ENCODE measurements at regions not wholly inside any gene's neighbourhood (a gene's known extent, or its start where the extent isn't known, plus 50 kb on each side); places are given as distances from the start of the nearest gene placed in this dataset.
"Not testable (repeated sequence)": the region's sequence is repeated elsewhere in the genome, so short reads cannot be mapped to it uniquely, and the experiment has no call there.

DNA sequence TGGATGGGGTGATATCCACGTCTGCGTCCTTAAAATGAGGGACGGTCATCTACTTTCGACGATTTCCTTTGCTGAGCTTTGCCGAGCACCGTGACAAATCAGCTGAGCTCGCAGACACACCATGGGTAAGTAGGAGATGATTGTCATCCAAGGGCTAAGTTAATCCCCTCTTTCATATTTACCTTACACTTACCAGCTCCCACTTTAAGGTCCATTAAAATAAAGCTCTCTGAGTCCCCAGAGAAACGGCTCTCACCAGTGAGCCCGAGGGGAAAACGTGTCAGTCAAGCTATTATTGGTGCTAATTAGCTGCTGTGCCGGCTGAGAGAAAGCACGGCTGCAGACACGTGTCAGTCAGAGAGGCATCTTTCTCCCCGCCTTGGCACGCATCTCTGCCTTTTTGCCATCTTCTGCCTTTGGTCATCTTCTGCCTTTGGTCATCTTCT, 72.2 kb downstream of the CRLF2 start:
- no peak for DNase-seq

DNA sequence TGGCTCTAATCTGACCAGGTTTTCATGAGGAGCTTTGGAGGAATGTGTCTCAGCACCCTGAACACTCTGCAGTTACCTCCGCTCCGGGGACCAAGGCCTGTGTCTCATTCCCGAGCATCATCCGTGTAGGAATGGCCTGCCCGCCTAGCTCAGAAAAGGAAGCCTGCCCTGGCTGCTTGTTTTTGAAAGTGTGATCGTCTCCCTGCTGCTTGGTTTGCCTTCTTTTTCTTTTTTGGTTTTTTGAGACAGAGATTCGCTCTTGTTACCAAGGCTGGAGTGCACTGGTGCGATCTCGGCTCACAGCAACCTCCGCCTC, 73.3 kb downstream of the CRLF2 start:
- DNase-seq: no peak

DNA sequence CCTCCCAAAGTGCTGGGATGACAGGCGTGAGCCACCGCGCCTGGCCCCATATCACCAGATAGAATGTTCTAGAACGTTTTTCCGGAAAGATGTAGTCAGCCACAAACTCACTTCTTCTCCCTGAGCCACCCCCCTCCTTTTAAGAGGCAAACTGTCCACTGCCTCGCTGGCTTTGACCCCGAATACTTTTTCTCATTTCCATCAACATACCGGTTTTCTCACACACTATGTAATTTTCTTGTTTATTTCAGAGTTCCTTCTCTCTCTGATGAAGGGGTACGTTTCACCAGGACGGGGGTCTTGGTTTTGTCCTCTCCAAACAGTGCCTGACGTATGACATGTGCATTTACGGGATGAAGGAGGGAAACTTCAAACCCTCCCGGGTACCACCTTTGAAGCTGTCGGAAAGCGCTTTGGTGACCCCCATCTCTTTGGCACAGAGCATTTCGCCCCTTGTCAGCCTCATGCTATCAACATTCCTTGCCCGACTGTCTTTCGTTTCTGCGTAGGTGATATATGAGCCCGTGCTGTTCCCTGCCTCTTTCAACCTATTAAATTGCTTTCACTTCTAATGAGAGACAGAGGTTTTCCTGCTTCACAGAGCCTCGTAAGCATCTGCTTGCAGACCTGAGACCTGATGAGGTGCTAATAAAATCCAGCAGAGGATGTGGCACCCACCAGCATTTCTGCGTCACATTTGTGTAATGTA, 73.8 kb downstream of the CRLF2 start:
- DNase-seq: no peak

DNA sequence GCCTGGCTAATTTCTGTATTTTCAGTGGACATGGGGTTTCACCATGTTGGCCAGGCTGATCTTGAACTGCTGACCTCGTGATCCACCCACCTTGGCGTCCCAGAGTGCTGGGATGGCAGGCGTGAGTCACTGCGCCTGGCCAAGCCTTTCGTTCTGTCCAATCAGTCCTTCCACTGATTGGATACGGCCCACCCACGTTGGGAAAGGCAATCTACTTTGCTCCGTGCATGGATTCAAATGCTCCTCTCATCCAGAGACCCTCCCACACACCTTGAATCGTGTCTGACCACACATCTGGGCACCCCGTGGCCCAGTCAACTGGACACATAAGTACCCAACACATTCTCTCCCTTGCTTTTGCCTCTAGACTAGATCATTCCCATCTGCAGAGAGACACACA, 74.9 kb downstream of the CRLF2 start:
- DNase-seq: no peak

DNA sequence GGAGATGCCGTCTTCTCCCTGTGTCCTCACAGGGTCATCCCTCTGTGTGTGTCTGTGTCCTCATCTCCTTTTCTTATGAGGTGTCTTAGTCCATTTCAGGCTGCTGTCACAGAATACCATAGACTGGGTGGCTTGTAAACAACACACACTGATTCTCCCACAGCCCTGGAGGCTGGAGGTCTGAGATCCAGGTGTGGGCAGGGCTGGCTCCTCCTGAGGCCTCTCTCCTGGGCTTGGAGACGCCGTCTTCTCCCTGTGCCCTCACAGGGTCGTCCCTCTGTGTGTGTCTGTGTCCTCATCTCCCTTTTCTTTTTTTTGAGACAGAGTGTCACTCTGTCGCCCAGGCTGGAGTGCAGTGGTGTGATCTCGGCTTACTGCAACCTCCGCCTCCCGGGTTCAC, 75.9 kb downstream of the CRLF2 start:
- not testable (repeated sequence) for DNase-seq

DNA sequence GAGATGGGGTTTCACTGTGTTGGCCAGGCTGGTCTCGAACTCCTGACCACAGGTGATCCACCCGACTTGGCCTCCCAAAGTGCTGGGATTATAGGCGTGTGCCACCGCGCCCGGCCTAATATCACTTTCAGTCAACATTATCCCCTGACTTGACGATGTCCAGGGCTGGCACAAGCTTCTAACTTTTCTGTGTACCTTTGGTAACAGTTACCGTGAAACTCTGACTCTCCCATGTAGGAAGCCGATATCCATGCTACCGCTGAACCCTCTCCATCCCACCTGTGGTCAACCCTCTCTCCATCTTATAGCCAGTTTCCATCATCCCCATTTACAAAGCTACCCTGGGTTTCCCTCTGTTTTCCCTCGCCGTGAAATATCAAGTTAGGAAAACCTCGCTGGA, 77.5 kb downstream of the CRLF2 start:
- no peak for DNase-seq

DNA sequence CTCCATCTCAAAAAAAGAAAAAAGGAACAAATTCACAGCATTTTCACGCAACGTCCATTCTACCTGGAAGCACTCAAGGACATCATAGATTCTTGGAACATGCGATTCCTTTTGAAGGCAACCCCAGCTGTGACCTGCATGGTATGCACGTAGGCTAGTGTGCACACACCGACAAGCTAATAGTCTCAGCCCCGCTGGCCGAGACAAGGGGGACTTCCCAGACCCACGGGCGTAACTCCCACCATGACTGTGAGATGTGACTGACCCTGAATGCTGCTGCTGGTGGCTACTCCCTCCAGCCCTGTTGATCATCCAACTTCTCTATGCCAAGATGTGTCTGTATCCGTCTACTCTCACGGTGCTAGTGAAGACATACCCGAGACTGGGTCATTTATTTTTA, 78.3 kb downstream of the CRLF2 start:
- no peak for DNase-seq

DNA sequence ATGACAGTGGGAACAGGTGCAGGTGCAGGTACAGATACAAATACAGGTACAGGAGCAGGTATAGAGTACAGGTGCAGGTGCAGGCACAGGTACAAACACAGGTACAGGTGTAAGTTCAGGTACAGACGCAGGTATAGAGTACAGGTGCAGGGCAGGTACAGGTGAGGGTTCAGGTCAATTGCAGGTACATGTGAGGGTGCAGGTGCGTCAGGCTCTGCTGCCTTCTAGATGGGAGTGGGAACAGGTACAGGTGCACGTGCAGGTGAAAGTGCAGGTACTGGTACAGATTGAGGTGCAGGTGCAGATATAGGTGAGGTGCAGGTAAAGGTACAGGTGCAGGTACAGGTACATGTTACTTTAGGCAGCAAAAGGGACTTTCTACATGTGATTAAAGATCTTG, 85.7 kb downstream of the CRLF2 start:
- no peak for DNase-seq

DNA sequence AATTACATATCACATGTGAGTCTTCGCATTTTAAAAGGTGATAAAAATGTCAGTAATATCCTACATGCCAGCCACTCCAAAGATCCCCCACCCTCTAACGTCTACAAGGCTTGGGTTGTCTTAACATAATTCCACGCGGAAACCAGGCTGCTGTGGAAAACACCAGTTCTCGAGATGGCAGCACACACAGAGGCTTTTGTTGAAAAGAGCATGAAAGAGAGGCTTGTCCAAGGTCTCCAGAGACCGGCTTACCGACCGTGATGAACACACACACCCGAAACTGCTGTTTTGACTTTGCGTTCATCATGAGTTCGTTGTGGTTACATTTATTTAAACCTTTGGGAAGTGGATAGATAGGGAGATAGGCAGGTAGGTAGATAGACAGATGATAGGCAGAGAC, 87.9 kb downstream of the CRLF2 start:
- no peak for DNase-seq

DNA sequence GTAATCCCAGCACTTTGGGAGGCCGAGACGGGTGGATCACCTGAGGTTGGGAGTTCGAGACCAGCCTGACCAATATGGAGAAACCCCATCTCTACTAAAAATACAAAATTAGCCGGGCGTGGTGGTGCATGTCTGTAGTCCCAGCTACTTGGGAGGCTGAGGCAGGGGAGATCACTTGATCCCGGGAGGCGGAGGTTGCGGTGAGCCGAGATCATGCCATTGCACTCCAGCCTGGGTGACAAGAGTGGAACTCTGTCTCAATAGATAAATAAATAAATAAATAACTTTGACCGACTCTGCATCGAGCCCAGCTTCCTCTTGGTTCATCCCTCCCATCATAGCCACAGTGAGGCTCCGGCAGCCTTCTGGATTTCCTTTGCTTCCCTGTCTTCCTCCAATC, 89.6 kb downstream of the CRLF2 start:
- DNase-seq: not testable (repeated sequence)

DNA sequence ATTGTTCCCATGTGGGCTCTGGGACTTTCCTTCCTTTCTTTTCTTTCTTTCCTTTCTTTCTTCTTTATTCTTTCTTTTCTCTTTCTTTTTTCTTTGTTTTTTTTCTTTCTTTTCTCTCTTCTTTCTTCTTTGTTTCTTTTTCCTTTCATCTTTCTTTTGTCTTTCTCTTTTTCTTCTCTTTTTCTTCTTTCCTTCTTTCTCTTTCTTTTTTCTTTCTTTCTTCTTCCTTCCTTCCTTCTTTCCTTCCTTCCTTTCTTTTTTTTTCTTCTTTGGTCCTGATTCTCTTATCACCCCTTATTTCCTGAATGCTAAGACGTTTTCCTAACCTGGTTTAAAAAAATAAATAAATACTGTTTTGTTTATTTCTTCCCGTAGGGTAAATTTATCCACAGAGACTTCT, 93.2 kb downstream of the CRLF2 start:
- DNase-seq: no peak

DNA sequence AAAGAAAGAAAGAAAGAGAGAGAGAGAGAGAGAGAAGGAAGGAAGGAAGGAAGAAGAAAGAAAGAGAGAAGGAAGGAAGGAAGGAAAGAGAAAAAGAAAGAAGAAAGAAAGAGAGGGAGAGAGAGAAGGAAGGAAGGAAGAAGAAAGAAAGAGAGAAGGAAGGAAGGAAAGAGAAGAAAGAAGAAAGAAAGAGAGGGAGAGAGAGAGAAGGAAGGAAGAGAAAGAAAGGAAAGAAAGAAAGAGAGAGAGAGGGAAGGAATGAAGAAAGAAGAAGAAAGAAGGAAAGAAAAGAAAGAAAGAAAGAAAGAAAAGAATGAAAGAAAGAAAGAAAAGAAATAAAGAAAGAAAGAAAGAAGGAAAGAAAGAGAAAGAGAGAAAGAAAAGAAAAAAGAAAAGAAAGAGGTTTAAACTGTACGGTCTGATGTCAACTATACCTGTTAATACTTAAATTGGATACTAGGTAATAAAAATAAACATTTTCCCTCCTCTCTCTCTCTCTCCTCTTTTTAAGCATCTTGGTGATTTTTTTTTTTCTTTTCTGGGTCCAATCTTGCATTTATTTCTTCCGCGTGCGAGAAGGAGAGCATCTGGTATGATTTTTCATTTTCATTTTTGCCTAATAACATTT, 93.8 kb downstream of the CRLF2 start:
- no peak for DNase-seq

DNA sequence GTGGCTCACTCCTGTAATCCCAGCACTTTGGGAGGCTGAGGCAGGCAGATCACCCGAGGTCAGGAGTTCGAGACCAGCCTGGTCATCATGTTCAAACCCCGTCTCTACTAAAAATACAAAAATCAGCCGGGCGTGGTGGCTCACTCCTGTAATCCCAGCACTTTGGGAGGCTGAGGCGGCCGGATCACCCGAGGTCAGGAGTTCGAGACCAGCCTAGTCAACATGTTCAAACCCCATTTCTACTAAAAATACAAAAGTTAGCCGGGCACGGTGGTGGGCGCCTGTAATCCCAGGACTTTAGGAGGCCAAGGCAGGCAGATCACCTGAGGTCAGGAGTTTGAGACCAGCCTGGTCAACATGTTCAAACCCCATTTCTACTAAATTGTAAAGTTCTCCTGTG, 97.0 kb downstream of the CRLF2 start:
- not testable (repeated sequence) for DNase-seq

DNA sequence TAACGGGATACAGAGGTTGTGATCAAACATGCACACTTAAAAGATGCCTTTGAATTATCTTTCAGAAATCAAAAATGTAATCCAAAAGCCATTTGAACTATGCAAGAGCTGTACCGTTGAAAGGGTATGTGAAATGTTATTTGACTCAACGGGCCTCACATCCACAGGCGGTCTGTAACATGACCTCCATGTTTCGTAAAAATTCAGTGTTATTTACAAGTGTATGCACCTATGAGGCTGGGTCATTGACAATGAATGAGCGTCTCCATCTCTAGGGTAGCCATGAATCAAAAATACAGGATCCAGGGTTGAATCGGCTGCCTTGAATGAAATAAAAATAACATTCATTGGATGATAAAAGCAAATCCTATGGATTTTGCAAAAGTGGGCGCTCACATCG, 100.1 kb downstream of the CRLF2 start:
- DNase-seq: no peak

DNA sequence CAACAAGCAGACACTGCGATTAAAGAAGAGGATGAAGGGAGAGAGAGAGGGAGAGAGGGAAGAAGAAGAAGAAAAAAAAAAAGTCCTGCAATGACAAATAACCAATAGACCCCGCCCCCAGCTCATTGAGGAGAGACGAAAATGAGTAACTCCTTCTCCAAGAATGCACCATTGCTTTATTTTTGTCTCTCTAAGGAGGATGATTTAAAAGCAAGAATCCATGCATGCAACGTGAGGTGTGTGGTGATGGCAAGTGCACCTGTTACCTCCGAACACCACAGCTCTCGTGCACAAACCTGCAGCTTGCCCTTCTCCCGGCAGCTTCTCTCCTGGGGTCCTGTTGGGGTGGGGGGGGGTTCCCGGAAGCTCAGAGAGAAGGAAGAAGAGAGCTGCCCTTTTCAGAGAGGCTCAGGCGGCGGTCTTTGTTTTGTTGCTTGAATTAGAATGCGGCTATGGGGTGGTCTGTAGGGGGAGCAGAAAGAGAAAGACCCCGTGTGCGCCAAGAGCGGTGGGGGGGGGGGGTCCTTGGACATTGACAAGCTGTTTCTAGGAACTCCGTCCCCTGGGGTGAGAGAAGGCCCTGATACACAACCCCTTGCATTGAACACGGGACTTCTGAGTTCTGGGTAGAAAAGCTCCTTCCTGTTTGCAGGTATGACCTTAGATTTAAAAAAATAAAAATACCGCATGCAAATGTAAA, 100.7 kb downstream of the CRLF2 start:
- DNase-seq: no peak

DNA sequence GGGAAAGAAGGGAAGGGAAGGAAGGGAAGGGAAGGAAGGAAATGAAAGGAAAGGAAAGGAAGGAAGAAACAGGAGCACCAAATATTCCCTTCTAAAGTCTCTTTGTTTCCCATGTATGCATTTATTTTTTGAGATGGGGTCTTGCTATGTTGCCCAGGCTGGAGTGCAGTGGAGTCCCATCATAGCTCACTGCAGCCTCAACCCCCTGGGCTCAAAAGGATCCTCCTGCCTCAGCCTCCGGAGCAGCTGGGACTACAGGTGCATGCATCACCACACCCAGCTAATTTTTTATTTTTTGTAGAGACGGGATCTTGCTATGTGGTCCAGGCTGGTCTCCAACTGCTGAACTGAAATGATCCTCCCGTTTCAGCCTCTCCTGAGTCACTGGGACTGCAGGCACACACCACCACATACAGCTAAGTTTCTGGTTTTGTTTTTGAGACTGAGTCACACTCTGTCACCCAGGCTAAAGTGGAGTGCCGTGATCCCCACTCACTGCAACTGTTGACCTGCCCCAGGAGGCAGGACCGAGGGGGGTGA, 102.8 kb downstream of the CRLF2 start:
- no peak for DNase-seq

DNA sequence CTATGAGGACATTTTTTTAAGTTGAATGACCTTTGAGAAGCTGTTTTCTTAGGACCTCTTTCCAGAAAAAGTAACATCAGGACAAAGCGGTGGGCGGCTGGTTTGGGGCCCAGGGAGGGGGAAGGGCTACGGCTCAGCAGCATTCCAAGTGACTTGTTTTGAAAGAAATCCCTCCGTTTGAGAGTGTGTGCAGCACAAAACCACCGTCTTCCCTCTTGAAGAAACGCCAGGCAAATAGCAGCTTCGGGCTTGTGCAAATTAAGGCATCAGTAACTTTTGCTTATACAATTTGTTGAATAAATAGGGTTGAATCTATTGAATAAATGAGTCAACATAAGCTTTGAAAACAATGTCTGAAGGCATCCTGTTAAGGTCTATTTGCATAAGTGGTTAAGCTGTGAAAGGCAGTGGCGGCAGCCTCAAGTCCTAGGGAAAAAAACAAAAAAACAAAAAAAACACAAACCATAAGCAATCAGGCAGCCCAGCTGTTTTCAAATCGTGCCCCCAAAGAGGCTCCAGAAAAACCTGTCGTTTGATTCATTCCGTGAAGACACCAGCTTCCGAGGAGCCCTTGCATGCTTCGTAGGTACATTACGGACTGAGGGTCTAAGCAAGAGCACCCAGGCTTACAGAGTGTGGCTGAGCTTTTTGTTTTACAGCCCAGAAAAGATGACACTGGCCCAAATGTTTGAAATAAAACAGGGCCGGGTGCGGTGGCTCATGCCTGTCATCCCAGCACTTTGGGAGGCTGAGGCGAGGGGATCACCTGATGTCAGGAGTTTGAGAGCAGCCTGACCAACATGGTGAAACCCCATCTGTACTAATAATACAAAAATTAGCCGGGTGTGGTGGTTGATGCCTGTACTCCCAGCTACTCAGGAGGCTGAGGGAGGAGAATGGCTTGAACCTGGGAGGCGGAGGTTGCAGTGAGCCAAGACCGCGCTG, 103.7 kb downstream of the CRLF2 start:
- DNase-seq: no peak

DNA sequence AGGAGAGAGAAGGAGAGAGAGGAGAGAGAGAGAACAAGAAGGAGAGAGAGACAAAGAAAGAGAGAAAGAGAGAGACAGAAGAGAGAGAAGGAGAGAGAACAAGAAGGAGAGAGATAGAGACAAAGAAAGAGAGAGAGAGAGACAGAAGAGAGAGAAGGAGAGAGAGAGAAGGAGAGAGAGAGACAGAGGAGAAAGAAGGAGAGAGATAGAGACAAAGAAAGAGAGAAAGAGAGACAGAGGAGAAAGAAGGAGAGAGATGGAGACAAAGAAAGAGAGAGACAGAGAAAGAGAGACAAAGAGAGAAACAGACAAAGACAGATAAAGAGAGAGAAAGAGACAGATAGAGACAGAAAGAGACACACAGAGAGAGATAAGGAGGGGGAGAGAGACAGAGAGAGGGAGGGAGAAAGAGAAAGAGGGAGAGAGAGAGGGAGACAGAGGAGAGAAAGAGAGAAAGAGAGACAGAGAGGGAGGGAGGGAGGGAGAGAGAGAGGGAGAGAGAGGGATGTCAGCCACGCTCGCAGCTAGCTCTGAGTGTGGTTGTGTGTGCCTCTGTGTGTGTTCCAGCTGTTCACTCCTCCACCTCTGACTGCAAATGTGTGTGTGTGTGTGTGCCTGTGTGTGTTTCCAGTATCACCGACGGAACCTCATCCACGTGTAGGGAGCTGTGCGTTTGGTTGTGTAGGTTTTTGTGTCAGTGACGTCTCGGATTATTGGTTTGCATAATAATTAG, 105.8 kb downstream of the CRLF2 start:
- DNase-seq: no peak

DNA sequence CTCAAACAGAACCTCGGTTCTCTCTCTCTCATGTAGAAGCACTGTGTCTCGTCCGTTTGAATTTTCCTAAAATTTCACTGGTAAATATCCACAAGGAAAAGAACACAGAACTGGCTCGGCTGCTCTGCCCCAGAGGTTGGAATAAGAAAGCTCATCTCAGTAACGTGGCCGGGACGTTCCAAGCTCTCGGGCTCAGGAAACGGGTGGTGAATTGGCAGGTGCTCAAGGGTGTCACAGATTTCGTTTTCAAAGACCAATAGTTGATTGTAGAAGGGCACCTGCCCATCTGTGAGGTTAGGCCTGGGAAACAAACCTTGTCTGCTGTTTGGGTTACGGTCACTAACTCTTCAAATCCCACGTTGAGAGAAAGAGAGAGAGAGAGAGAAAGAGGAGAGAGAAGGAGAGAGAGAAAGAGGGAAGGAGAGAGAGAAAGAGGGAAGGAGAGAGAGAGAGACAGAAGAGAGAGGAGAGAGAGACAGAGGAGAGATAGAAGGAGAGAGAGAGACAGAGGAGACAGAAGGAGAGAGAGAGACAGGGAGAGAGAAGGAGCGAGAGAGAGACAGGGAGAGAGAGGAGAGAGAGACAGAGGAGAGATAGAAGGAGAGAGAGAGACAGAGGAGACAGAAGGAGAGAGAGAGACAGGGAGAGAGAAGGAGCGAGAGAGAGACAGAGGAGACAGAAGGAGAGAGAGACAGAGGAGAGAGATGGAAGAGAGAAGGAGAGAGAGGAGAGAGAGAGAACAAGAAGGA, 106.6 kb downstream of the CRLF2 start:
- no peak for DNase-seq

DNA sequence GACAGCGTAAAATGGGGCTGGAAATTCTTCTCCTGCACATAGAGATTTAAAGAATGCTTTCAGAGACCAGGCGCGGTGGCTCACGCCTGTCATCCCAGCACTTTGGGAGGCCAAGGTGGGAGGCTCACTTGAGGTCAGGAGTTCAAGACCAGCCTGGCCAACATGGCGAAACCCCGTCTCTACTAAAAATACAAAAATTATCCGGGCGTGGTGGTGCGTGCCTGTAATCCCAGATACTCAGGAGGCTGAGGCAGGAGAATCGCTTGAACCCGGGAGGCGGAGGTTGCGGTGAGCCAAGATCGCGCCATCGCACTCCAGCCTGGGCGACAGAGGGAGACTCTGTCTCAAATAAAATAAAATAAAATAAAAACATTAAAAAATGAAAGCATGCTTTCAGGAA, 107.4 kb downstream of the CRLF2 start:
- DNase-seq: not testable (repeated sequence)

DNA sequence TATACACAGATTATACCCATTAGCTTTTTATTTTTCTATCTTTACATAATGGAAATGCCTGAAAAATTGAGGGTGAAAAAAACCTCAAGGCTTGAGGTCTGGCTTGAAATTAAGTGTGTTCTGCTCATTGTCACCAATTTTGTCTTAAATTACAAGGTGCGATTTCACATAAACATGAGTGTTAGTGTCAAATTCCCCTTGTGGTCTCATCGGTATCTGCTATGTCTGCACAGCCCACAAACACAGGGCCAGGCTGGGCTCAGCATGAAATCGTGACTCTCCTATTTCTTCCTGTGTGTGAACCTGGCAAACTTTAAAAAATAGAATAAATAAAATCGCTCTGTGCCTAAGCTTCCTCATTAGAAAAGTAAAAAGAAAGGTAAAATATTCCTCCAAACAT, 109.1 kb downstream of the CRLF2 start:
- no peak for DNase-seq

DNA sequence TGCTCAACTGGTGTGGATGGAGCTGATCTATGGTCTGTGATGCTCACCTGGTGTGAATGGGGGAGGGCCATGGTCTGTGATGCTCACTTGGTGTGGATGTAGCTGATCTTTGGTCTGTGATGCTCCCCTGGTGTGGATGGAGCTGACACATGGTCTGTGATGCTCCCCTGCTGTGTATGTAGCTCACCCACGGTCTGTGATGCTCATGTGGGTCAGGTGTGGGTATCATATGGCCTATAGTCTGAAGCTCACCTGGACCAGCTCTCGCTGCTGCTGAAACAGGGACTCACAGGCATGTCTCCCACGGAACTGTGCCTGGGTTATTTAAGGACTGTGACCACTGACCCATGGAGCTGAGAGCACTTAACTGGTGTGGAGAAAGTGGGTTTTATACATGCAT, 109.7 kb downstream of the CRLF2 start:
- DNase-seq: no peak
